ENCODE measurements at regions not wholly inside any gene's neighbourhood (a gene's known extent, or its start where the extent isn't known, plus 50 kb on each side); places are given as distances from the start of the nearest gene placed in this dataset.
"Not testable (repeated sequence)": the region's sequence is repeated elsewhere in the genome, so short reads cannot be mapped to it uniquely, and the experiment has no call there.

GRCh38 chr1:157319567-157319966, 181.4 kb upstream of the ETV3 start:
- Histone ChIP-seq H3K4me3 (ENCODE audit: insufficient read depth, low read length) (no peak overlapping the region), H3K9me3 (ENCODE audit: low read depth, low read length) (no peaks in the 10 kb centered on the region), H3K4me1 (ENCODE audit: insufficient read depth, low read length) (no peaks in the 10 kb centered on the region), H3K27ac (ENCODE audit: low read depth, low read length) (no peak overlapping the region), H3K79me2 (ENCODE audit: insufficient read depth, low read length) (no peaks in the 10 kb centered on the region), H4K20me1 (ENCODE audit: insufficient read depth, low read length) (no peaks in the 10 kb centered on the region), H3K4me2 (ENCODE audit: insufficient read depth, low read length) (no peak overlapping the region), H3K27me3 (ENCODE audit: insufficient read depth, low read length) (no peaks in the 10 kb centered on the region), H2AFZ (ENCODE audit: low read length) (no peak overlapping the region), H3K36me3 (ENCODE audit: insufficient read depth, low read length) (no peaks in the 10 kb centered on the region)
- no peak for DNase-seq (ENCODE audit: insufficient read length, low spot score, missing footprints)
- no peak for TF ChIP-seq CTCF (IDR thresholded peaks at IDR 0.05; ENCODE audit: extremely low read depth, low read depth, low read length)

- H3K27ac ChIP-seq (ENCODE audit: low read depth, low read length); H3K36me3 ChIP-seq (ENCODE audit: insufficient read depth, low read length); H3K9me3 ChIP-seq (ENCODE audit: low read depth, low read length); H3K4me3 ChIP-seq (ENCODE audit: insufficient read depth, low read length); H3K27me3 ChIP-seq (ENCODE audit: insufficient read depth, low read length); H2AFZ ChIP-seq (ENCODE audit: low read length); H3K79me2 ChIP-seq (ENCODE audit: insufficient read depth, low read length); H3K4me2 ChIP-seq (ENCODE audit: insufficient read depth, low read length); DNase-seq (ENCODE audit: insufficient read length, low spot score, missing footprints); H4K20me1 ChIP-seq (ENCODE audit: insufficient read depth, low read length); H3K4me1 ChIP-seq (ENCODE audit: insufficient read depth, low read length): not testable (repeated sequence)
Measured at GRCh38 chr1:157317229-157317628, 179.0 kb upstream of the ETV3 start.

GRCh38 chr1:157315544-157315943, 177.3 kb upstream of the ETV3 start:
- Histone ChIP-seq H4K20me1 (ENCODE audit: insufficient read depth, low read length) (no peaks in the 10 kb centered on the region), H3K36me3 (ENCODE audit: insufficient read depth, low read length) (no peaks in the 10 kb centered on the region), H3K27ac (ENCODE audit: low read depth, low read length) (no peak overlapping the region), H3K79me2 (ENCODE audit: insufficient read depth, low read length) (no peaks in the 10 kb centered on the region), H2AFZ (ENCODE audit: low read length) (no peak overlapping the region), H3K4me2 (ENCODE audit: insufficient read depth, low read length) (no peak overlapping the region), H3K9me3 (ENCODE audit: low read depth, low read length) (no peaks in the 10 kb centered on the region), H3K4me3 (ENCODE audit: insufficient read depth, low read length) (no peak overlapping the region), H3K27me3 (ENCODE audit: insufficient read depth, low read length) (peaks cover 2% of the 10 kb centered on the region), H3K4me1 (ENCODE audit: insufficient read depth, low read length) (no peaks in the 10 kb centered on the region)
- no peak for TF ChIP-seq CTCF (IDR thresholded peaks at IDR 0.05; ENCODE audit: extremely low read depth, low read depth, low read length)
- DNase-seq (ENCODE audit: insufficient read length, low spot score, missing footprints): no peak

GRCh38 chr1:157314408-157314807, 176.2 kb upstream of the ETV3 start:
- no peak for TF ChIP-seq CTCF (IDR thresholded peaks at IDR 0.05; ENCODE audit: extremely low read depth, low read depth, low read length)
- Histone ChIP-seq H3K27me3 (ENCODE audit: insufficient read depth, low read length) (peaks cover 9% of the 10 kb centered on the region), H3K4me3 (ENCODE audit: insufficient read depth, low read length) (no peak overlapping the region), H3K4me2 (ENCODE audit: insufficient read depth, low read length) (no peak overlapping the region), H2AFZ (ENCODE audit: low read length) (no peak overlapping the region), H4K20me1 (ENCODE audit: insufficient read depth, low read length) (no peaks in the 10 kb centered on the region), H3K4me1 (ENCODE audit: insufficient read depth, low read length) (no peaks in the 10 kb centered on the region), H3K79me2 (ENCODE audit: insufficient read depth, low read length) (no peaks in the 10 kb centered on the region), H3K9me3 (ENCODE audit: low read depth, low read length) (no peaks in the 10 kb centered on the region), H3K27ac (ENCODE audit: low read depth, low read length) (no peak overlapping the region), H3K36me3 (ENCODE audit: insufficient read depth, low read length) (no peaks in the 10 kb centered on the region)
- DNase-seq (ENCODE audit: insufficient read length, low spot score, missing footprints): no peak
